ENCODE measurements at regions not wholly inside any gene's neighbourhood (a gene's known extent, or its start where the extent isn't known, plus 50 kb on each side); places are given as distances from the start of the nearest gene placed in this dataset.

DNA sequence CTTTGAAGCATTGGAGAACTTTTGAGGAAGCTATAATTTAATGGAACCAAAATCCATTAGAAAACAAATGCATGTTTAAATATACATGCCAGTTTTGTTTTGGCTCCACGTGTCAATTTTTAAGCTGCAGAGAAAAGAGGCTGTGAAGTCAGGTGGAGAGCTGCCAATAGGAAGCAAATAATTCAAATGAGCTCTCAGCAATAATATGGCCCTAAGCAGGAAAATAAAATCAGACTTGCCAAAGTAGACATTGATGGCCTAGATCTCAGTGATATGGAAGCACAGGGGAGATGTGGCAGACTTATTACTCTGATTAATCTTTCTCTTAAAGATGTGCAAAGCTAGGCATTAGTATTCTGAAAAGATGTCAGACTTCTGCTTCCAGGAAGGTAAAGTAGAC lies 769.8 kb upstream of the NDST4 start:
- TF ChIP-seq, protein P1, sequence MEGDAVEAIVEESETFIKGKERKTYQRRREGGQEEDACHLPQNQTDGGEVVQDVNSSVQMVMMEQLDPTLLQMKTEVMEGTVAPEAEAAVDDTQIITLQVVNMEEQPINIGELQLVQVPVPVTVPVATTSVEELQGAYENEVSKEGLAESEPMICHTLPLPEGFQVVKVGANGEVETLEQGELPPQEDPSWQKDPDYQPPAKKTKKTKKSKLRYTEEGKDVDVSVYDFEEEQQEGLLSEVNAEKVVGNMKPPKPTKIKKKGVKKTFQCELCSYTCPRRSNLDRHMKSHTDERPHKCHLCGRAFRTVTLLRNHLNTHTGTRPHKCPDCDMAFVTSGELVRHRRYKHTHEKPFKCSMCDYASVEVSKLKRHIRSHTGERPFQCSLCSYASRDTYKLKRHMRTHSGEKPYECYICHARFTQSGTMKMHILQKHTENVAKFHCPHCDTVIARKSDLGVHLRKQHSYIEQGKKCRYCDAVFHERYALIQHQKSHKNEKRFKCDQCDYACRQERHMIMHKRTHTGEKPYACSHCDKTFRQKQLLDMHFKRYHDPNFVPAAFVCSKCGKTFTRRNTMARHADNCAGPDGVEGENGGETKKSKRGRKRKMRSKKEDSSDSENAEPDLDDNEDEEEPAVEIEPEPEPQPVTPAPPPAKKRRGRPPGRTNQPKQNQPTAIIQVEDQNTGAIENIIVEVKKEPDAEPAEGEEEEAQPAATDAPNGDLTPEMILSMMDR (IDR thresholded peaks at IDR 0.05): no peak
- TF ChIP-seq ZFX (IDR thresholded peaks at IDR 0.05; ENCODE audit: borderline replicate concordance): no peak

All from 22Rv1 (cell line).